GM23248 (cell line): ENCODE measurements at regions not wholly inside any gene's neighbourhood (a gene's known extent, or its start where the extent isn't known, plus 50 kb on each side); places are given as distances from the start of the nearest gene placed in this dataset.

ENCODE experiments used
- EZH2 ChIP-seq: fragments of 200-600 bp; sonication (generic); IDR thresholded peaks from 2 replicates; pipeline ENCODE4 v1.6.1; 2018; ENCODE audit warnings: antibody characterized with exemption, mild to moderate bottlenecking; ENCODE audit not compliant: insufficient read depth, poor library complexity, severe bottlenecking
- EZH2phosphoT487 ChIP-seq: fragments of 200-600 bp; sonication (generic); IDR thresholded peaks from 2 replicates; pipeline ENCODE4 v1.6.1; 2018; ENCODE audit warnings: antibody characterized with exemption, moderate library complexity, mild to moderate bottlenecking, low read depth; ENCODE audit not compliant: insufficient read depth

DNA sequence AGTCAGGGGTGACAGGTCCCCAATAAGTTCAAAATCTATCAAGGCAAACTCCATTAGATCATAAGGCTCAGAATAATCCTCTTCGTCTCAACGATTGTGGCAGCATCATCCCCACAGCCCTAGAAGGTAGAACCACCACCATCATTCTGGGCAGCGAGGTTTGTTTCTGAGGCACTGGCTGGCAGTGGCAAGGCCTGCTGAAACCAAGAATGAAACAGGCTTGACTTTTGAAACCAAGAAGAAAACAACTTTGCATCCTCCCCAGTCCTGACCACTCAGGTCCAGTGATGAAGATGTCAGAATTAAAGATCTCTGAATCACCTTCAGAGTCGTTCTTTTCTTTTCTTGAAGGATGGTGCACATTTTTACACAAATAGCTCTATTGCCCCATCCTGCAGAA, 152.6 kb upstream of the SYT1 start:
- TF ChIP-seq EZH2: no peak
- no peak for TF ChIP-seq EZH2phosphoT487
